ENCODE measurements at regions not wholly inside any gene's neighbourhood (a gene's known extent, or its start where the extent isn't known, plus 50 kb on each side); places are given as distances from the start of the nearest gene placed in this dataset.
"Not testable (repeated sequence)": the region's sequence is repeated elsewhere in the genome, so short reads cannot be mapped to it uniquely, and the experiment has no call there.

DNA sequence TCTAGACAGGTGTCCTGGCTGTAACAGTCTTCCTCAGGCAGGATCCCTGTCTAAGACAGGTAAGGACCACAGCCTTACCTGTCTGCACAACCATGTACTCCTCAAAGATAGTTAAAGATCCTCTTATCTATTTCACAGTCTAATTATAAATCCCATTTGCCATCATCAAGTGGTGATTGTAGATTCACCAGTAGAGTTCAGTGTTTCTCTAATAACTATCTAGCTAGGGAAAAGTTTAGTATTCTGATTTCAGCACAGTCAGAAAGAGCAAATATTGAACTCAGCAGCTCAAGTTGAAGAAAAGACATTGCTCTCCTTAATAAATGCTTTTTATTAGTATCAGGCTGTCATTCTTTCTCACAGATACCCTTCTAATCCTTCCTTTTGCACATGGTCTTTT is 1305.5 kb upstream of the NXPH2 start:
- no peak for TF ChIP-seq EZH2 (IDR thresholded peaks at IDR 0.05; ENCODE audit: borderline replicate concordance, low read depth, low read length, severe bottlenecking)
- TF ChIP-seq, protein P1, sequence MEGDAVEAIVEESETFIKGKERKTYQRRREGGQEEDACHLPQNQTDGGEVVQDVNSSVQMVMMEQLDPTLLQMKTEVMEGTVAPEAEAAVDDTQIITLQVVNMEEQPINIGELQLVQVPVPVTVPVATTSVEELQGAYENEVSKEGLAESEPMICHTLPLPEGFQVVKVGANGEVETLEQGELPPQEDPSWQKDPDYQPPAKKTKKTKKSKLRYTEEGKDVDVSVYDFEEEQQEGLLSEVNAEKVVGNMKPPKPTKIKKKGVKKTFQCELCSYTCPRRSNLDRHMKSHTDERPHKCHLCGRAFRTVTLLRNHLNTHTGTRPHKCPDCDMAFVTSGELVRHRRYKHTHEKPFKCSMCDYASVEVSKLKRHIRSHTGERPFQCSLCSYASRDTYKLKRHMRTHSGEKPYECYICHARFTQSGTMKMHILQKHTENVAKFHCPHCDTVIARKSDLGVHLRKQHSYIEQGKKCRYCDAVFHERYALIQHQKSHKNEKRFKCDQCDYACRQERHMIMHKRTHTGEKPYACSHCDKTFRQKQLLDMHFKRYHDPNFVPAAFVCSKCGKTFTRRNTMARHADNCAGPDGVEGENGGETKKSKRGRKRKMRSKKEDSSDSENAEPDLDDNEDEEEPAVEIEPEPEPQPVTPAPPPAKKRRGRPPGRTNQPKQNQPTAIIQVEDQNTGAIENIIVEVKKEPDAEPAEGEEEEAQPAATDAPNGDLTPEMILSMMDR (IDR thresholded peaks at IDR 0.05; ENCODE audit: borderline replicate concordance, extremely low read depth, low read length, poor library complexity, severe bottlenecking): peak; percentile 31
- no peaks in the 10 kb centered on the region for H3K27me3 ChIP-seq (ENCODE audit: insufficient read depth, low read length, poor library complexity)
- no peak overlapping the region for H3K9ac ChIP-seq (ENCODE audit: low read depth, low read length)
- ATAC-seq (ENCODE audit: insufficient read depth, low read depth): no peak
- H4K20me1 ChIP-seq (ENCODE audit: insufficient read depth, low read length): no peaks in the 10 kb centered on the region
- no peaks in the 10 kb centered on the region for H3K9me3 ChIP-seq (ENCODE audit: insufficient read depth, low read length, severe bottlenecking)
- no peak overlapping the region for H3K4me2 ChIP-seq (ENCODE audit: insufficient read depth, low read length)
- no peak for DNase-seq
- H3K4me1 ChIP-seq (ENCODE audit: insufficient read depth, low read length): no peaks in the 10 kb centered on the region
- H3K27ac ChIP-seq (ENCODE audit: low read length): no peak overlapping the region
- H3K4me3 ChIP-seq (ENCODE audit: low read depth in 1 of 2, low read length in 2 of 2): no peak overlapping the region
- no peaks in the 10 kb centered on the region for H3K79me2 ChIP-seq (ENCODE audit: insufficient read depth, low read length)
- no peak overlapping the region for H2AFZ ChIP-seq (ENCODE audit: low read depth, low read length)
- H3K36me3 ChIP-seq (ENCODE audit: insufficient read depth, low read length): no peaks in the 10 kb centered on the region

DNA sequence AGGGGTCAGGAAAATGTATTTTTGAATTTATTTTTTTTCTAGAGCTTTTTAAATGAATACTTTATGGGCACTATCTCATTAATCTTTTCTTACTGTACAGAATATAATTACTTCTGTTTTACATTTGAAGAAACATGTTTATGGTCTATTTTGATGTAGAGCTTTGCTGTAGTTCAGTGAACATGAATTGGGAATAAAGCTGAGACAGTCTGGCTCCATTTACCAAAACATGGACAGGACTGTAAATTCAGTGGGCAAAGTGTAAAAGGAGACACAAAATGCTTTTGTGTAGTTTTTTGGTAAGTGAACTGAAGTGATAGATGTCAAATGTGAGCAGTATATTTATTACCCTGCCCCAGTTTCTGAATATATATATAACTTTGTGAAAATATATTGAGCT is 1298.8 kb upstream of the NXPH2 start:
- DNase-seq (no peak), ATAC-seq (ENCODE audit: insufficient read depth, low read depth) (no peak)
- Histone ChIP-seq H3K4me2 (ENCODE audit: insufficient read depth, low read length) (no peak overlapping the region), H3K36me3 (ENCODE audit: insufficient read depth, low read length) (no peaks in the 10 kb centered on the region), H3K27ac (ENCODE audit: low read length) (no peak overlapping the region), H3K4me1 (ENCODE audit: insufficient read depth, low read length) (no peaks in the 10 kb centered on the region), H3K4me3 (ENCODE audit: low read depth in 1 of 2, low read length in 2 of 2) (no peak overlapping the region), H3K9ac (ENCODE audit: low read depth, low read length) (no peak overlapping the region), H4K20me1 (ENCODE audit: insufficient read depth, low read length) (no peaks in the 10 kb centered on the region), H3K27me3 (ENCODE audit: insufficient read depth, low read length, poor library complexity) (no peaks in the 10 kb centered on the region), H3K79me2 (ENCODE audit: insufficient read depth, low read length) (no peaks in the 10 kb centered on the region), H3K9me3 (ENCODE audit: insufficient read depth, low read length, severe bottlenecking) (no peaks in the 10 kb centered on the region), H2AFZ (ENCODE audit: low read depth, low read length) (no peak overlapping the region)
- TF ChIP-seq, protein P1 (IDR thresholded peaks at IDR 0.05; ENCODE audit: borderline replicate concordance, extremely low read depth, low read length, poor library complexity, severe bottlenecking): no peak
- no peak for TF ChIP-seq EZH2 (IDR thresholded peaks at IDR 0.05; ENCODE audit: borderline replicate concordance, low read depth, low read length, severe bottlenecking)

DNA sequence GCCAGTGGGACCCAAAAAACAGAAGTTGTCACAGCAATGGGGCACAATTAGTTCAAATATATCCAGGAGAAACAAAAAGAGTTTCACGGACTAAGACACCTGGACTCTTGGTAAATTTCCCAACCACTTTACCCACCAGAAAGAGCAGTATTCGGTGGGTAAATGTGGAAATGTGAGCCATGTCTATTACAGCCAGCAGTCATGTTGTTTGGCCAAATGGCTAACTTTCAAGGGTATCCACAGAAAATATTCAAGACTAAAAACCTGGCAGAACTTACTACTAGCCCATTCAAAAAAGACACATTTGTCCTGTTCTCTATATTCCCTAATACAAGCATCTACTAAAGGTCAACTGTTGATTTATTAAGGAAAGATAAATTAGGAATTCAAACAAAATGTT is 1296.0 kb upstream of the NXPH2 start:
- DNase-seq (no peak), ATAC-seq (ENCODE audit: insufficient read depth, low read depth) (no peak)
- no peaks in the 10 kb centered on the region for H3K36me3 ChIP-seq (ENCODE audit: insufficient read depth, low read length)
- no peak overlapping the region for H3K4me2 ChIP-seq (ENCODE audit: insufficient read depth, low read length)
- no peaks in the 10 kb centered on the region for H3K9me3 ChIP-seq (ENCODE audit: insufficient read depth, low read length, severe bottlenecking)
- H3K27me3 ChIP-seq (ENCODE audit: insufficient read depth, low read length, poor library complexity): no peaks in the 10 kb centered on the region
- no peak overlapping the region for H3K9ac ChIP-seq (ENCODE audit: low read depth, low read length)
- H4K20me1 ChIP-seq (ENCODE audit: insufficient read depth, low read length): no peaks in the 10 kb centered on the region
- no peaks in the 10 kb centered on the region for H3K79me2 ChIP-seq (ENCODE audit: insufficient read depth, low read length)
- no peak for TF ChIP-seq EZH2 (IDR thresholded peaks at IDR 0.05; ENCODE audit: borderline replicate concordance, low read depth, low read length, severe bottlenecking)
- TF ChIP-seq, protein P1 (IDR thresholded peaks at IDR 0.05; ENCODE audit: borderline replicate concordance, extremely low read depth, low read length, poor library complexity, severe bottlenecking): no peak
- no peak overlapping the region for H3K27ac ChIP-seq (ENCODE audit: low read length)
- no peak overlapping the region for H2AFZ ChIP-seq (ENCODE audit: low read depth, low read length)
- no peaks in the 10 kb centered on the region for H3K4me1 ChIP-seq (ENCODE audit: insufficient read depth, low read length)
- H3K4me3 ChIP-seq (ENCODE audit: low read depth in 1 of 2, low read length in 2 of 2): no peak overlapping the region

DNA sequence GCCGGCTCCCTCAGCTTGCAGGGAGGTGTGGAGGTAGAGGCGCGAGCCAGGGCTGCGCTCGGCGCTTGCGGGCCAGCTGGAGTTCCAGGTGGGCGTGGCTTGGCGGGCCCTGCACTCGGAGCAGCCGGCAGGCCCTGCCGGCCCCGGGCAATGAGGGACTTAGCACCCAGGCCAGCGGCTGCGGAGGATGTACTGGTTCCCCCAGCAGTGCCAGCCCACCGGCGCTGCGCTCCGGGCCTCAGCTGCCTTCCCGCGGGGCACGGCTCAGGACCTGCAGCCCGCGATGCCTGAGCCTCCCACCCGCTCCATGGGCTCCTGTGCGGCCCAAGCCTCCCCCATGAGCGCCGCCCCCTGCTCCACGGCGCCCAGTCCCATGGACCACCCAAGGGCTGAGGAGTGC is 1293.6 kb upstream of the NXPH2 start:
- not testable (repeated sequence) for H4K20me1 ChIP-seq (ENCODE audit: insufficient read depth, low read length); H3K4me3 ChIP-seq (ENCODE audit: low read depth in 1 of 2, low read length in 2 of 2); H3K4me1 ChIP-seq (ENCODE audit: insufficient read depth, low read length); H2AFZ ChIP-seq (ENCODE audit: low read depth, low read length); H3K9ac ChIP-seq (ENCODE audit: low read depth, low read length); H3K27me3 ChIP-seq (ENCODE audit: insufficient read depth, low read length, poor library complexity); DNase-seq; H3K36me3 ChIP-seq (ENCODE audit: insufficient read depth, low read length); H3K4me2 ChIP-seq (ENCODE audit: insufficient read depth, low read length); H3K27ac ChIP-seq (ENCODE audit: low read length); H3K79me2 ChIP-seq (ENCODE audit: insufficient read depth, low read length); ATAC-seq (ENCODE audit: insufficient read depth, low read depth); H3K9me3 ChIP-seq (ENCODE audit: insufficient read depth, low read length, severe bottlenecking)

Measured in DND-41 (cell line).